ENCODE measurements at regions not wholly inside any gene's neighbourhood (a gene's known extent, or its start where the extent isn't known, plus 50 kb on each side); places are given as distances from the start of the nearest gene placed in this dataset.

DNA sequence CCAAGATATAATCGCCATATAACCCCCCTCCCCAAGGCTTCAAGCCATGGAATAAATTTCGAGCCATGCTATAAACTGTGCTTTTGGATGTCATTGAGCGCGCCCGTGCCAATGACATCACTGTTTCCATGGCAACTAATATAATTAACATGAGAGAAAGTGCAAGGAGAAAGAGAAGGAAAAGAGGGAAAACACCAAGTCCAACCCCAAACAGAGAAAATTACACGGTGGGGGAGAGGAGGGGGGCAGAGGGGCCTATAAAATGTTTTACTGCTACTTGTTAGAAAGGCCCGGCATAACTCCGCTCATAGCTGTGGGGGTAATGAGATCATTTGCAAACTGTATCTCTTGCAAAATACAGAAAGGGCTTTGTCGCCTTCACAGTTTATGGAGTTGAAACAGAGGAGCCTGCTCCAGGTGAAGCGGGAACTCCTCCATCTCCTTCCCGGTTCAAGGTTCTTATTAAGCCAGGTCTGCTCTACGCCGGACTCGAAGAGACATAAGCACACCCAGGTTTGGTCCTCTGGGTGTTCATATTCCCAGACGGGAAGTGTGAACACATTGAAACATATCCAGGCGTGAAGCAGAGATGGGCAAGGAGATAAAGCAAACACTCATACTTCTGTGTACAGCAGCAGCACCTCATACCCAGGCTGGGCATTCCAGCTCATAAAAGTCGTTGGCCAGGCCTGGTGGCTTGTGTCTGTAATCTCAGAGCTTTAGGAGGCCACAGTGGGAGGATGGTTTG lies 99.1 kb upstream of the MAP1LC3B2 start:
- H3K4me3 Mint-ChIP-seq = no peak overlapping the region
- Histone ChIP-seq H3K27me3 (ENCODE audit: control insufficient read depth in 1 of 2, insufficient read depth in 2 of 2, low read length in 2 of 2) (no peaks in the 10 kb centered on the region), H3K36me3 (ENCODE audit: insufficient read depth, low read length) (no peaks in the 10 kb centered on the region), H3K9me3 (ENCODE audit: control insufficient read depth in 1 of 2, insufficient read depth in 1 of 2, low read length in 2 of 2) (no peaks in the 10 kb centered on the region), H3K27ac (ENCODE audit: low read depth in 1 of 2, low read length in 2 of 2) (no peak overlapping the region), H3K4me1 (ENCODE audit: insufficient read depth, low read length) (no peaks in the 10 kb centered on the region), H3K4me3 (ENCODE audit: low read length) (no peak overlapping the region)
- H3K27me3 Mint-ChIP-seq = no peaks in the 10 kb centered on the region
- H3K9me3 Mint-ChIP-seq = no peaks in the 10 kb centered on the region
- ChIA-PET POLR2A (no interaction called here), CTCF (no interaction called here)
- H3K4me1 Mint-ChIP-seq (ENCODE audit: low read depth) = no peaks in the 10 kb centered on the region
- no peak overlapping the region for H3K27ac Mint-ChIP-seq
- no peaks in the 10 kb centered on the region for H3K36me3 Mint-ChIP-seq (ENCODE audit: low read depth)
- intact Hi-C loops (cut with DNase I, micrococcal nuclease) = no loop called here
- DNase-seq (no peak), ATAC-seq (ENCODE audit: poor library complexity) (no peak)
- TF ChIP-seq, protein P1, sequence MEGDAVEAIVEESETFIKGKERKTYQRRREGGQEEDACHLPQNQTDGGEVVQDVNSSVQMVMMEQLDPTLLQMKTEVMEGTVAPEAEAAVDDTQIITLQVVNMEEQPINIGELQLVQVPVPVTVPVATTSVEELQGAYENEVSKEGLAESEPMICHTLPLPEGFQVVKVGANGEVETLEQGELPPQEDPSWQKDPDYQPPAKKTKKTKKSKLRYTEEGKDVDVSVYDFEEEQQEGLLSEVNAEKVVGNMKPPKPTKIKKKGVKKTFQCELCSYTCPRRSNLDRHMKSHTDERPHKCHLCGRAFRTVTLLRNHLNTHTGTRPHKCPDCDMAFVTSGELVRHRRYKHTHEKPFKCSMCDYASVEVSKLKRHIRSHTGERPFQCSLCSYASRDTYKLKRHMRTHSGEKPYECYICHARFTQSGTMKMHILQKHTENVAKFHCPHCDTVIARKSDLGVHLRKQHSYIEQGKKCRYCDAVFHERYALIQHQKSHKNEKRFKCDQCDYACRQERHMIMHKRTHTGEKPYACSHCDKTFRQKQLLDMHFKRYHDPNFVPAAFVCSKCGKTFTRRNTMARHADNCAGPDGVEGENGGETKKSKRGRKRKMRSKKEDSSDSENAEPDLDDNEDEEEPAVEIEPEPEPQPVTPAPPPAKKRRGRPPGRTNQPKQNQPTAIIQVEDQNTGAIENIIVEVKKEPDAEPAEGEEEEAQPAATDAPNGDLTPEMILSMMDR (IDR thresholded peaks at IDR 0.05) = no peak

DNA sequence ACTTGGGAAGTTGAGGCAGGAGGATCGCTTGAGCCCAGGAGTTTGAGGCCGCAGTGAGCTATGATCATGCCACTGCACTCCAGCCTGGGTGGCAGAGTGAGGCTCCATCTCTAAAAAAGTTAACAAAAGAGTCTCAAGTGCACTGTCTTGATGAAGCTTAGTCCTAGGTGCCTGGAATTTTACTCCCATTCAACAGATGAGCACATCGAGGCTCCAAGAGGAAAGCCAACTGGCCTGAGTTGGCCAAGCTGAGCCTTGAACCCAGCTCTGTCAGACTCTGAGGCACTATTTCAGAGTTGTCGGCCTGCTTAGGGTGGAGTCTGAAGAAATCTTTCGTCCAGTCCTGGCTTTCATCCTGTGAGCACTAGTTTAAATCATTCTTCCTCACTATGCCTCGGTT lies 98.1 kb upstream of the MAP1LC3B2 start:
- intact Hi-C loops (cut with DNase I, micrococcal nuclease) = no loop called here
- ChIA-PET CTCF (no interaction called here), POLR2A (no interaction called here)
- Mint-ChIP-seq H3K36me3 (ENCODE audit: low read depth) (no peaks in the 10 kb centered on the region), H3K9me3 (no peaks in the 10 kb centered on the region), H3K4me1 (ENCODE audit: low read depth) (no peaks in the 10 kb centered on the region), H3K4me3 (no peak overlapping the region), H3K27me3 (no peaks in the 10 kb centered on the region), H3K27ac (no peak overlapping the region)
- Histone ChIP-seq H3K4me3 (ENCODE audit: low read length) (no peak overlapping the region), H3K27ac (ENCODE audit: low read depth in 1 of 2, low read length in 2 of 2) (no peak overlapping the region), H3K9me3 (ENCODE audit: control insufficient read depth in 1 of 2, insufficient read depth in 1 of 2, low read length in 2 of 2) (no peaks in the 10 kb centered on the region), H3K4me1 (ENCODE audit: insufficient read depth, low read length) (no peaks in the 10 kb centered on the region), H3K36me3 (ENCODE audit: insufficient read depth, low read length) (no peaks in the 10 kb centered on the region), H3K27me3 (ENCODE audit: control insufficient read depth in 1 of 2, insufficient read depth in 2 of 2, low read length in 2 of 2) (no peaks in the 10 kb centered on the region)
- ATAC-seq (ENCODE audit: poor library complexity) = no peak
- no peak for DNase-seq
- TF ChIP-seq, protein P1 (IDR thresholded peaks at IDR 0.05) = no peak

DNA sequence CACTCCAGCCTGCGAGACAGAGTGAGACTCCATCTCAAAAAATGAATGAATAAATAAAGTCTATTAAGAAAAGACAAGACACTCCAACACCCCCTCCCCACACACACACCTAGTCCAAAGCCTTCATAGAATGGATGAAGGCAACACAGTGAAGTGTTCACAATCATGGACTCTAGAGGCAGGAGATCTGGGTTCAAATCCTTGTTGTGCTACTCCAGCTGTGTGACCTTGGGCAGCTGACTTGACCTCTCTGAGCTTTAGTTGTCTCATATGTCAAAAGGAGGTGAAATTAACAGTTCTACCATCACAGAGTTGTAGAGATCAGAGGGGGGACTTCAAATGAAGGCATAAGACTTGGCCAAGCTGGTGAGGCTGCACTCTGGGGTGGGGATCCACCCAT lies 95.8 kb upstream of the MAP1LC3B2 start:
- Mint-ChIP-seq H3K4me1 (ENCODE audit: low read depth) (no peaks in the 10 kb centered on the region), H3K9me3 (no peaks in the 10 kb centered on the region)
- no peak for DNase-seq

More for the DNA sequence above, 95.8 kb upstream of the MAP1LC3B2 start:
- CTCF ChIA-PET = no interaction called here
- Mint-ChIP-seq H3K27ac (no peak overlapping the region), H3K36me3 (ENCODE audit: low read depth) (no peaks in the 10 kb centered on the region), H3K27me3 (no peaks in the 10 kb centered on the region), H3K4me3 (no peak overlapping the region)
- Histone ChIP-seq H3K27me3 (ENCODE audit: control insufficient read depth in 1 of 2, insufficient read depth in 2 of 2, low read length in 2 of 2) (no peaks in the 10 kb centered on the region), H3K9me3 (ENCODE audit: control insufficient read depth in 1 of 2, insufficient read depth in 1 of 2, low read length in 2 of 2) (no peaks in the 10 kb centered on the region), H3K36me3 (ENCODE audit: insufficient read depth, low read length) (no peaks in the 10 kb centered on the region), H3K4me3 (ENCODE audit: low read length) (no peak overlapping the region), H3K4me1 (ENCODE audit: insufficient read depth, low read length) (no peaks in the 10 kb centered on the region), H3K27ac (ENCODE audit: low read depth in 1 of 2, low read length in 2 of 2) (no peak overlapping the region)
- TF ChIP-seq, protein P1 (IDR thresholded peaks at IDR 0.05) = no peak
- ATAC-seq (ENCODE audit: poor library complexity) = no peak
- POLR2A ChIA-PET = no interaction called here
- intact Hi-C loops (cut with DNase I, micrococcal nuclease) = no loop called here
